GM19397 (cell line): ENCODE measurements at regions not wholly inside any gene's neighbourhood (a gene's known extent, or its start where the extent isn't known, plus 50 kb on each side); places are given as distances from the start of the nearest gene placed in this dataset.
A peak's percentile ranks its signal among the peaks of the same experiment; 100 is the strongest.
"Not testable (repeated sequence)": the region's sequence is repeated elsewhere in the genome, so short reads cannot be mapped to it uniquely, and the experiment has no call there.

Source experiments
- ATAC-seq: cut with Tn5 transposase; IDR thresholded peaks from one replicate; pipeline ENCODE4 v1.9.1; 2021; ENCODE audit warnings: mild to moderate bottlenecking, moderate library complexity; ENCODE audit not compliant: unreplicated experiment

GRCh38 chr6:105518993-105519392 lies 116.1 kb upstream of the PREP start:
- not testable (repeated sequence) for ATAC-seq

DNA sequence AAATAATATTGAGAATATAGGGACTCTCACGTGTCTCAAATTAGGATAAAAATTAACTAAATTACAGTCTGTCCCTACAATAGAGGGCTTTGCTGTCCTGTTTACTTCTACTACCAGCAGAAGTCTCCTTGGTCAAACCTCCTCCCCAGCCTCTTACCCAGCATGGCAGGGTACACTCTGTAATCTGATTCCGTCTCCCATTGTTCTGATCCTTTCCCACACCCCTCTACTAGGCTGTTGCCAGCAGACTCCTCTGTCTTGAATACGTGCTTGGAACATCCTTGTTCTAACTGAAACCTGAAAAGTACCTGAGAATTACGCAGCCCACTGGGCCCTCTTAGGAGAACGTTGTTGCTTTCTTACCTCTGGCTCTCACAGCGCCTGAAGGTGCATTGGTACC lies 112.2 kb upstream of the PREP start:
- ATAC-seq = no peak

DNA sequence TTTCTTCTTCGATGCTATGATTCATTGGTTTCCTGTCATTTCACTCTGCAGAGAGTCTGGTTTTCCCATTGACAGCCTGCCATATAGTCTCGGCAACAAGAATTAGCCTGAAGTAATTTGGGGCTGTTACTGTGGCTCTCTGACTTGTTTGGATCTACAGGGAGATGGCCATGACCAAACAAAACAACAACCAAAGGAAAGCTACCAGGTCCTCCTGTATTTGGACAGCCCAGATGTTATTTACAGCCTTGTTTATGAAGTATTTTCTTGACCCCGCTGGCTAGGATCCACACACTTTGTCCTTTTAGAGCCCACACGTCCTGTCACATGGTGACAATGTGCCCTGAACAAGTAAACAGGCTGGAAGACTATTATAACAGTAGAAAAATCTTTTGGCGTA lies 111.4 kb upstream of the PREP start:
- ATAC-seq = no peak

- ATAC-seq = no peak
Measured at GRCh38 chr6:105511639-105512038, 108.8 kb upstream of the PREP start.

GRCh38 chr6:105510746-105511145 lies 107.9 kb upstream of the PREP start:
- ATAC-seq = no peak

GRCh38 chr6:105509506-105510331 lies 106.8 kb upstream of the PREP start:
- no peak for ATAC-seq

GRCh38 chr6:105507811-105508210 lies 104.9 kb upstream of the PREP start:
- no peak for ATAC-seq

DNA sequence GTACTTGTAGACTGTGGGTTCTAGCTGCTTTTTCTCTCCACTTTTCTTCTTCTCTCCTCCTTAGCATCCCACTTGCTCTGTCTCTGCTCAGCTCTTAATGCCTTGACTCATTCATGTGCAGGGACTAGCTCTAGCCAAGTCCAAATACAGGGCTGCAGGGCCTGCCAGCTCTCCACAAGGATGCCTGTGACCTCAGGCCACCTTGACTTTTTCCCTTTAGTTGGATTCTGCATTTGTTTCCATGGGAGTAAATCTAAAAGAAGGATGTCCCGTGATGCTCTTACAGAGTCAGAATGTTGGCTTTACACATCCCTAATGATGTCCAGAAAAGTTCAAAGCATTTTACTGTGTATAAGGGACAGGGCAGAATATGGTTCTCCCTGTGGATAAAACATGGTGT lies 101.8 kb upstream of the PREP start:
- no peak for ATAC-seq

DNA sequence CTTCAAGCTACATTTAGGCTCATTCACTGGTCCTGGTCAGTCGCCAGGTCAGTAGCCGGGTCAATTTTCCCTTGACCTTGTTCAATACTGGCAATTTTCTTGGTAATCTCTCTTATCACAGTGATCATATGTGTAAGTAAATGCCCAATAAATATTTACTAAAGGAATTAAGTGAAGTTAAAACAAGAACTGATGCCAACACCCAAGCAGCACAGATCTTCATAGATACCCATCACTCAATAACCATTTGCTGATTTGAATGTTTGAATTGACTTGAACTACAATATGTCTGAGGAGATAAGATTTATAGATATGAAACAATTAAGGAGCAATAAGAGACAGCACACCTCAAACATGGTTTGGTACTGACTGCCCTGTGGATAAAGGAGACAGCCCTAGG lies 100.8 kb upstream of the PREP start:
- ATAC-seq = no peak

DNA sequence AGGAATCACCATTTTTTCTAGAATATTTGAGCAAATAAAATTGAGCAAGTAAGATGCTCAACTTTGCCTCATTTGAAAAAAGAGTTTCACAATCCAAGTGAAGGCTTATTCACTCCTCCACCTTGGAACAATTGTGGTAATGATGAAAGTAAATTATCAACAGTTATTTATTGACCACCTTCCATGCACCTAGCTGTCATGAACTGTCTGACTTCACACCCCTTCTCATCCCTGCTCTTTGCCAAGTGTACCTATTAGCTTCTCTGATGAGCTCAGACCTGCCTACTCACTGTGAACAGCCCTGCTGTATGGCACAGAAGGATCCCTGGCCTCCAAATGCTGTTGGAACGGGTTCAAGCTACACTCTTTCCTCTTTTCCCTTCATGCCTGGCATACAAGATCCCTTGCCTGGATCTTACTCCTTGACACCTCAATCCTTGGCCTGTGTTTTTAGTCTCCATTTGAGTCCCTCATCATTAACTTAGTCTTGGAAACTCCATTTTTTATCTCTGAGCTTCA lies 99.0 kb upstream of the PREP start:
- no peak for ATAC-seq

DNA sequence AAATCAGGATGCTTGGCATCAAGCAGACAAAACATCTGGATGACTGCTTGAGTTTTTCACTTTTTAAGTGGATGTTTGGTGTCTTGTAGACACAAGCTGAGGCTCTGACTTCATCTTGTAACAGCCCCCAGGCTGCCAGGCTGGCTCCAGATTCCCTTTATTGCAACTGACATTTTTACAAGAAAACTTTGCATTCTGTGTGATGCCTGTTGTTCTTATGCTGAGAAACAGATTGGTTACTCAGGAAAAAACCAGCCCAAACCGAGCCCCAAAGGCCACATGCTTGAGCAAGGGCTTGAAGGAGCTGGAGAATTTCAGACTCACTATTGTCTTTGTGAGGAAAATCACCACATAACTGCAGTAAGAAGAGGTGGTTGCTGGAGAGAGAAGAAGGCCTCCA lies 98.4 kb upstream of the PREP start:
- ATAC-seq = no peak

GRCh38 chr6:105500693-105501092 lies 97.8 kb upstream of the PREP start:
- ATAC-seq = no peak

DNA sequence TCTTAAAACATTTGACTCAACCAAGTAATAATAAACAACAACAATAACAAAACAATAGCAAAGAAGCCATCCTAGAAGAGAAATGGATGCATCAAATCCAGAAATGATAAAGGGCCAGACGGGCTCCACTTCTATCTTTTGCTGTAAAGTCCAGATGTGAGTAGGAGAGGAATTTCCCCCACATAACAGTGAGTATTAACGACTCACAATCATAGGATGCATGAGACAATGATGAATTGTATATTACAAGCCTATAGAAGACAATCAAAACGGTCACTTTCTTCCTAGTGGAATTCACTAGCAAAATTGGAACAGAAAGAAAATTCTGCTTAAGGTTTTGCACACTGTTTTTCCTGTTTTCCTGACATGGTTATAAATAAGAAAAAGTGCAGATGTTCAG lies 97.0 kb upstream of the PREP start:
- ATAC-seq = no peak

GRCh38 chr6:105499136-105499870 lies 96.4 kb upstream of the PREP start:
- no peak for ATAC-seq

- no peak for ATAC-seq
Measured at GRCh38 chr6:105497549-105497948, 94.7 kb upstream of the PREP start.

DNA sequence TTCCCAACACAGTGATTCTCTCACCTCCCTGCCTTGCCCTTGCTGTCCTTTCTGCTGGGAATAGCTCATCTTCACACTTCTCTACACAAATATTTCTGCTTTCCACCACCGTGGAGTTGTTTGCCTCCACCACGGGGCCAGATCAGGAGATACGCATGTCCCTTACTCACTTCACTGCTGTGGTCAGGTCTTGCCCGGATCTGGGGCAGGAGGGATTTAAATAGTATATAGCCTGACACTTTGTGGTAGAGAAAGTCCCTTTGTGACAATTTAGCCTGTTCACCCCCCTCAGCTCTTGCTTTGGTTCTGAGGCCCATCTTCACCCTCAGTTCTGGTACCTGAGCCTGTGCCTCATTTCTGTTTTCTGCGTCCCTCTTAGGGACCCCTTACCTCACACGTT lies 92.6 kb upstream of the PREP start:
- ATAC-seq = peak; percentile 54

- ATAC-seq = no peak
Measured at GRCh38 chr6:105494688-105495087, 91.8 kb upstream of the PREP start.

DNA sequence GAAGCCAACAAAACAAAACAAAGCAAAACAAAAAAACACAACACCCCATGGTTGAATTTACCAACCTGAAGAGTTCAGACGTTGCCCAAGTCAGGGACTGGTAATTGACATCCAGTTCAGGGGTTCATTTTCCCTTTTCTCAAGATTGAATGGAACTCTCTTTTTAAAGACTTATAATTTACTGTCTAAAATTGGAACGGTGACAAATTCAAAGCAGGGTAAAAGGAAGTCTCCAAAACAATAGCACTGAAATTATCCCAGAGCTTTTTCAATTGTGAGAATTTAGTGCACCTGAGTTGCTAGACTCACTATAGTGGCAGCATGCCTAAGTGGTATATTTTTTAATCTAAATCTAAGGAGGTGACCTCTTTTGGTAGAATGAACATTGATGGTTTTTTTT lies 90.9 kb upstream of the PREP start:
- ATAC-seq = peak; percentile 4

- ATAC-seq = peak; percentile 53
Measured at GRCh38 chr6:105492706-105493673, 90.1 kb upstream of the PREP start.

DNA sequence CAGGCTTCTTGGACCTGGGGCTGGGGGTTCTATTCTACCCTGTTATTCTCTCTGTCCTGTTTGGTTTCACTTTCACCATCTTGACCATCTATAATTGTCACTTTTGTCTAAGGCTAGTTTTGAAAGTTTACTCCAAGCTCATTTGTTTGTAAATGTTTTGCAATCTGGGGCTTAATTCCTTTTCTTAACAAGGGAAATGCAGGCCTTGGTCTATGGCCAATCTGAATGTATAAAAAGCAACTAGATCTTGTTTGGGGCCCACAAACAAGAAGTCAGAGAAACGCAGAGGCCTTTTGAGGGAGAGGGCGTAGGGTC lies 86.3 kb upstream of the PREP start:
- ATAC-seq = no peak

GRCh38 chr6:105488516-105489215 lies 85.8 kb upstream of the PREP start:
- no peak for ATAC-seq
